H1 (cell line): ENCODE measurements at regions not wholly inside any gene's neighbourhood (a gene's known extent, or its start where the extent isn't known, plus 50 kb on each side); places are given as distances from the start of the nearest gene placed in this dataset.

Source experiments
- CBX8 ChIP-seq: fragments of 300-800, 300-1000 bp; sonication (generic); IDR thresholded peaks from 2 replicates; pipeline ENCODE4 v1.7.1; 2016; ENCODE audit warnings: low read depth, low read length, borderline replicate concordance
- GABPA ChIP-seq: IDR thresholded peaks from 2 replicates; pipeline ENCODE4 v1.6.1; 2011; ENCODE audit warnings: mild to moderate bottlenecking, low read length, moderate library complexity, borderline replicate concordance; ENCODE audit not compliant: insufficient read depth
- JUN ChIP-seq: IDR thresholded peaks from 2 replicates; pipeline ENCODE4 v1.6.1; 2011; ENCODE audit warnings: low read depth, mild to moderate bottlenecking, improper control_type of control experiment, low read length
- NANOG ChIP-seq: IDR thresholded peaks from 2 replicates; pipeline ENCODE4 v1.6.1; 2011; ENCODE audit warnings: low read length, low read depth, mild to moderate bottlenecking, inconsistent platforms; ENCODE audit not compliant: insufficient read depth, poor library complexity, severe bottlenecking
- POLR2A ChIP-seq, 2 experiments: IDR thresholded peaks; 1 replicate in 1 of 2; 2 replicates in 1 of 2; pipeline ENCODE4 v1.6.1; 2011; ENCODE audit warnings: low read depth in 2 of 2, low read length in 2 of 2, mild to moderate bottlenecking in 2 of 2; ENCODE audit errors: control extremely low read depth in 1 of 2
- RXRA ChIP-seq: IDR thresholded peaks from 2 replicates; pipeline ENCODE4 v1.6.1; 2011; ENCODE audit warnings: low read depth, mild to moderate bottlenecking, low read length, moderate library complexity; ENCODE audit not compliant: insufficient read depth
- SIRT6 ChIP-seq: IDR thresholded peaks from one replicate; pipeline ENCODE4 v1.7.1; 2012; ENCODE audit warnings: low read length, inconsistent platforms
- YY1 ChIP-seq: IDR thresholded peaks from 2 replicates; pipeline ENCODE4 v1.6.1; 2011; ENCODE audit warnings: low read depth, mild to moderate bottlenecking, low read length
- TF ChIP-seq, protein P1 (sequence below): fragments of 300-600 bp; sonication (generic); IDR thresholded peaks from 2 replicates; pipeline ENCODE4 v1.7.1; 2012; ENCODE audit warnings: low read length, moderate library complexity, mild to moderate bottlenecking, inconsistent platforms; ENCODE audit not compliant: insufficient replicate concordance

DNA sequence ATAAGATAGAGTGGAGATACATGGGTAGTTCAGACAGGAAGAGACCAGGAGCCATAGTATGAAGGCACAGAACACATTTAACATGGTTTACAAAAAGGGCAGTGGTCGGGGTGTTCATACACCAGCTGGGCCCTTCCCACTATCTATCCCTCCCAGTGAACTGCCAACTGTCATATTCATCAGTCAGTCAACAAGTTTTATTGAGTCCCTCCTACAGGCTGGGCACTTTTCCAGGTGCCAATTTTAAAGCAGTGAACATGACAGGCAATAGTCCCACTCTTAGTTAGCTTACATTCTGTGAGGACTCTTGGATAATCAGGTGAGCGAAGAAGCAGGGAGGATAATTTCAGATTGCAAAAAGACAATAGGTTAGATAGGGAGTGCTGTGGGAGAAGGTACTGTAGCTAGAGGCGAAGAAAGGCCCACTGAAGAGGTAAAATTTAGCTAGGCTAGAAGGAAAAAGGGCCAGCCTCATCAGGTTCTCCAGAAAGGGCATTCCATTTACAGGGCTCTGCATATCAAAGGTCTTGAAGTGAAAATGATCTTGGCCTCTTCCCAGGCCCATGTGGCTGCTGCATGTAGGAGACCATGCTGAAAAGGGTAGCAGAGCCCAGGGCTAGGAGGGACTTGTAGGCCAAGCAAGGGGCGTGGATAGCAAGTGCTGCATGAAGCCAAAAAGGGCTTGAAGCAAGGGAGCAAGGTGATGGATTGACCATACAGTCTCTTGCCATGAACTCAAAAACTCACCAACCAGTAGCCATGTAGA lies 274.7 kb upstream of the SNX7 start (continued):
- TF ChIP-seq, protein P1, sequence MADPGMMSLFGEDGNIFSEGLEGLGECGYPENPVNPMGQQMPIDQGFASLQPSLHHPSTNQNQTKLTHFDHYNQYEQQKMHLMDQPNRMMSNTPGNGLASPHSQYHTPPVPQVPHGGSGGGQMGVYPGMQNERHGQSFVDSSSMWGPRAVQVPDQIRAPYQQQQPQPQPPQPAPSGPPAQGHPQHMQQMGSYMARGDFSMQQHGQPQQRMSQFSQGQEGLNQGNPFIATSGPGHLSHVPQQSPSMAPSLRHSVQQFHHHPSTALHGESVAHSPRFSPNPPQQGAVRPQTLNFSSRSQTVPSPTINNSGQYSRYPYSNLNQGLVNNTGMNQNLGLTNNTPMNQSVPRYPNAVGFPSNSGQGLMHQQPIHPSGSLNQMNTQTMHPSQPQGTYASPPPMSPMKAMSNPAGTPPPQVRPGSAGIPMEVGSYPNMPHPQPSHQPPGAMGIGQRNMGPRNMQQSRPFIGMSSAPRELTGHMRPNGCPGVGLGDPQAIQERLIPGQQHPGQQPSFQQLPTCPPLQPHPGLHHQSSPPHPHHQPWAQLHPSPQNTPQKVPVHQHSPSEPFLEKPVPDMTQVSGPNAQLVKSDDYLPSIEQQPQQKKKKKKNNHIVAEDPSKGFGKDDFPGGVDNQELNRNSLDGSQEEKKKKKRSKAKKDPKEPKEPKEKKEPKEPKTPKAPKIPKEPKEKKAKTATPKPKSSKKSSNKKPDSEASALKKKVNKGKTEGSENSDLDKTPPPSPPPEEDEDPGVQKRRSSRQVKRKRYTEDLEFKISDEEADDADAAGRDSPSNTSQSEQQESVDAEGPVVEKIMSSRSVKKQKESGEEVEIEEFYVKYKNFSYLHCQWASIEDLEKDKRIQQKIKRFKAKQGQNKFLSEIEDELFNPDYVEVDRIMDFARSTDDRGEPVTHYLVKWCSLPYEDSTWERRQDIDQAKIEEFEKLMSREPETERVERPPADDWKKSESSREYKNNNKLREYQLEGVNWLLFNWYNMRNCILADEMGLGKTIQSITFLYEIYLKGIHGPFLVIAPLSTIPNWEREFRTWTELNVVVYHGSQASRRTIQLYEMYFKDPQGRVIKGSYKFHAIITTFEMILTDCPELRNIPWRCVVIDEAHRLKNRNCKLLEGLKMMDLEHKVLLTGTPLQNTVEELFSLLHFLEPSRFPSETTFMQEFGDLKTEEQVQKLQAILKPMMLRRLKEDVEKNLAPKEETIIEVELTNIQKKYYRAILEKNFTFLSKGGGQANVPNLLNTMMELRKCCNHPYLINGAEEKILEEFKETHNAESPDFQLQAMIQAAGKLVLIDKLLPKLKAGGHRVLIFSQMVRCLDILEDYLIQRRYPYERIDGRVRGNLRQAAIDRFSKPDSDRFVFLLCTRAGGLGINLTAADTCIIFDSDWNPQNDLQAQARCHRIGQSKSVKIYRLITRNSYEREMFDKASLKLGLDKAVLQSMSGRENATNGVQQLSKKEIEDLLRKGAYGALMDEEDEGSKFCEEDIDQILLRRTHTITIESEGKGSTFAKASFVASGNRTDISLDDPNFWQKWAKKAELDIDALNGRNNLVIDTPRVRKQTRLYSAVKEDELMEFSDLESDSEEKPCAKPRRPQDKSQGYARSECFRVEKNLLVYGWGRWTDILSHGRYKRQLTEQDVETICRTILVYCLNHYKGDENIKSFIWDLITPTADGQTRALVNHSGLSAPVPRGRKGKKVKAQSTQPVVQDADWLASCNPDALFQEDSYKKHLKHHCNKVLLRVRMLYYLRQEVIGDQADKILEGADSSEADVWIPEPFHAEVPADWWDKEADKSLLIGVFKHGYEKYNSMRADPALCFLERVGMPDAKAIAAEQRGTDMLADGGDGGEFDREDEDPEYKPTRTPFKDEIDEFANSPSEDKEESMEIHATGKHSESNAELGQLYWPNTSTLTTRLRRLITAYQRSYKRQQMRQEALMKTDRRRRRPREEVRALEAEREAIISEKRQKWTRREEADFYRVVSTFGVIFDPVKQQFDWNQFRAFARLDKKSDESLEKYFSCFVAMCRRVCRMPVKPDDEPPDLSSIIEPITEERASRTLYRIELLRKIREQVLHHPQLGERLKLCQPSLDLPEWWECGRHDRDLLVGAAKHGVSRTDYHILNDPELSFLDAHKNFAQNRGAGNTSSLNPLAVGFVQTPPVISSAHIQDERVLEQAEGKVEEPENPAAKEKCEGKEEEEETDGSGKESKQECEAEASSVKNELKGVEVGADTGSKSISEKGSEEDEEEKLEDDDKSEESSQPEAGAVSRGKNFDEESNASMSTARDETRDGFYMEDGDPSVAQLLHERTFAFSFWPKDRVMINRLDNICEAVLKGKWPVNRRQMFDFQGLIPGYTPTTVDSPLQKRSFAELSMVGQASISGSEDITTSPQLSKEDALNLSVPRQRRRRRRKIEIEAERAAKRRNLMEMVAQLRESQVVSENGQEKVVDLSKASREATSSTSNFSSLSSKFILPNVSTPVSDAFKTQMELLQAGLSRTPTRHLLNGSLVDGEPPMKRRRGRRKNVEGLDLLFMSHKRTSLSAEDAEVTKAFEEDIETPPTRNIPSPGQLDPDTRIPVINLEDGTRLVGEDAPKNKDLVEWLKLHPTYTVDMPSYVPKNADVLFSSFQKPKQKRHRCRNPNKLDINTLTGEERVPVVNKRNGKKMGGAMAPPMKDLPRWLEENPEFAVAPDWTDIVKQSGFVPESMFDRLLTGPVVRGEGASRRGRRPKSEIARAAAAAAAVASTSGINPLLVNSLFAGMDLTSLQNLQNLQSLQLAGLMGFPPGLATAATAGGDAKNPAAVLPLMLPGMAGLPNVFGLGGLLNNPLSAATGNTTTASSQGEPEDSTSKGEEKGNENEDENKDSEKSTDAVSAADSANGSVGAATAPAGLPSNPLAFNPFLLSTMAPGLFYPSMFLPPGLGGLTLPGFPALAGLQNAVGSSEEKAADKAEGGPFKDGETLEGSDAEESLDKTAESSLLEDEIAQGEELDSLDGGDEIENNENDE: no peak
- TF ChIP-seq CBX8 (no peak), POLR2A (IDR thresholded peaks at IDR 0.05; ENCODE audit: control extremely low read depth in 1 of 2, low read depth in 2 of 2, low read length in 2 of 2) (no peak), RXRA (no peak), YY1 (no peak), SIRT6 (no peak), GABPA (no peak), JUN (no peak), NANOG (no peak)
